ENCODE measurements at regions not wholly inside any gene's neighbourhood (a gene's known extent, or its start where the extent isn't known, plus 50 kb on each side); places are given as distances from the start of the nearest gene placed in this dataset.
A peak's percentile ranks its signal among the peaks of the same experiment; 100 is the strongest.

DNA sequence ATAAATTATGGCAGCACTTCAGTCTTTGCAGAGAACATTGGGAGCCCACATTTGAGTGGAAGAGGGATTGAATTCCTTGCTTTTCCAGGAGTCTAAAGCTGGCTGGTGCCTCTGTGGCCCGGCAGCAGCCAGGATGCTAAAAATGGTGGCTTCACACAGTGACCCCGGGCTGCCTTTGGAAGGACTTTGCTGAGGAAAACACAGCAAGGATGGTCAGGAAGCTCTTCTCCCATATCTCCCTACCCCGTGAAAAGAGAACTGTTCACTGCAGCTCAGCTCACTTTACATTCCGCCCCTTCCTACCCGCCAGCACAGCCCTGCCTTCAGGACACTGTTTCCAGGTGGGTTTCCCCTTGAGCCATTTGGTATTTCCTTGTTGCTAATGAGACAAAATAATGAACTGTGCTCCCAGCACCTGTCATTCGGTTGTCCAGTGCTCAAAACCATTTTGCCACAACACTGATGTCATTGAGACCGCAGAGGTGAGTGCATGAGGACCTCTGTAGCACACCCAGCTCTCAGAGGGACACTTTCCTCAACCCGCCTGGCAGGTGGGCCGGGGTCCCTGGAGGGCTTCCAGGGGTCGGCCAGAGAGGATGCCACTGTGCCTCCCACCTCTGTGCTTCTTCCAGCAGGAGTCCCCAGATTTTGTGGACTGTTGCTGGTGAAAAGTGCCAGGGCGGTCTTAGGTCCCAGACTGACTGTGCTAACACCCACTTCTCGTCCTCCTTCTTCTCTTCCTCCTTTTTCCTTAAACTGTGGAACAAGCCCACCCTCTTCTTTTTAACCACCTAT, 255.7 kb upstream of the PPP2R2D start:
- DNase-seq = peak; percentile 29
- no peaks in the 10 kb centered on the region for H3K36me3 ChIP-seq (replicated peaks; ENCODE audit: control insufficient read depth, insufficient read depth, low read length)
- no peaks in the 10 kb centered on the region for H3K27me3 ChIP-seq (ENCODE audit: control insufficient read depth, insufficient read depth, low read length)
- H3K4me3 ChIP-seq (ENCODE audit: insufficient read depth, low read depth, low read length) = no peak overlapping the region

DNA sequence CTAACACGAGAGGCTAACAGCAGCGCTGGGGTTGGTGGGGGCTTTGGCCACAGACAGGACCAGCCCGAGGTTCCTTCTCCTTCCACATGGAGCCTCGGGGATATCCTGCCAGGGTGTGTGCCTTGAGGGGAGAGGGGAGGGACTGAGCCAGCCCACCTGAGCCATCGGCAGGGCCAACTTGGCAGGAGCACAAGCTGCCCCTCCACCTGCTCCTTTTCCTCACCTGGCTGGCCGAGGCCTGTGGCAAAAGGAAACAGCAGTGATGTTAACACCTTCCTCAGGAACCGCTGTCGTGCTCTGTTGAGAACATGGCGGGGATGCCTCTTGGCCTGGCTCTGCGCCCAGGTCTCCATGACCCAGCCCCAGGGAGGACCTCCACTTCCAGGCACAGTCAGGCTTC, 255.1 kb upstream of the PPP2R2D start:
- H3K27me3 ChIP-seq (ENCODE audit: control insufficient read depth, insufficient read depth, low read length) = no peaks in the 10 kb centered on the region
- peak; percentile 24 for DNase-seq
- no peaks in the 10 kb centered on the region for H3K36me3 ChIP-seq (replicated peaks; ENCODE audit: control insufficient read depth, insufficient read depth, low read length)
- H3K4me3 ChIP-seq (ENCODE audit: insufficient read depth, low read depth, low read length) = no peak overlapping the region

DNA sequence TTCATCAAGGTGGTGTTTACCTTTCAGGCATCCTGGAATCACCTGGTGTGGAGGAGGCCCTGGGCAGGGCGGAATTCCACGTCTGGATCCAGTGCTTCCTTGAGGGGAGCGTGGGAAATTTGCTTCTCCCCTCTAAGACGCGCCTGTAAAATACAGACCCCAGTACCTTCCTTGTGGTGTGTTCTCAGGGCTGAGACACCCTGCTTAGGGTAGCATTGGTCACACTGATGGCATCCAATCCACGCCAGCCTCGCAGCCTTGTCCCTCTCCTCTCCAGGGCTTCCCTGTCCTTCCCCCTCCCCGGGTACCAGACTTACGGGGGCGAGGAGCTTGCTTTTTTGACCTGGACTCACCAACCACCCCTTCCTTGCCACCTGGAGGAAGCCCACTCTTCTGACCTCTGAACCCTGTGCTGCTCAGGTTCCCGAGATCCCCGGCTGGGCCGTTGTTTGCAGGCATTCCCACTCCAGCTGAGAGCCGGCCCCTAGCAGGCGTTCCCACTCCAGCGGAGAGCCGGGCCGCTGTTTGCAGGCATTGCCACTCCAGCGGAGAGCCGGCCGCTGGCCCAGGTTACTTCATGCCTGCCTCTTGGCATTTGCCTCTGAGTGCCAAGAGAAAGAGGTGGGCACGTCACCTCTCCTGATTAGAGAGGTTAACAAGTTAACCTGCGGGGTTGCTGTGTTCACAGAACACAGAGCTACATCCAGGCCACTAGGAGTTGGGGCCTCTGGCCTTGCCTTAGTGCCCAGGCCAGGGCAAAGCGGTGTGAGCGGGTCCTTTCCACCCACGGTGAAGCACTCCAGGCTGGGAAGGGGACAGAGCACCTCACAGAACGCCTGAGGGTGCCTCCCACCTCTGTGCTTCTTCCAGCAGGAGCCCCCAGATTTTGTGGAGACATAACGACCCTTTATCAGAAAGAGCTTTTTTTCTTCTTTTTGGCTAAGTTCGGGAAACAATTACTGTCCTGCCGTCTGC, 254.0 kb upstream of the PPP2R2D start:
- no peaks in the 10 kb centered on the region for H3K27me3 ChIP-seq (ENCODE audit: control insufficient read depth, insufficient read depth, low read length)
- DNase-seq = peak; percentile 63
- H3K4me3 ChIP-seq (ENCODE audit: insufficient read depth, low read depth, low read length) = no peak overlapping the region

DNA sequence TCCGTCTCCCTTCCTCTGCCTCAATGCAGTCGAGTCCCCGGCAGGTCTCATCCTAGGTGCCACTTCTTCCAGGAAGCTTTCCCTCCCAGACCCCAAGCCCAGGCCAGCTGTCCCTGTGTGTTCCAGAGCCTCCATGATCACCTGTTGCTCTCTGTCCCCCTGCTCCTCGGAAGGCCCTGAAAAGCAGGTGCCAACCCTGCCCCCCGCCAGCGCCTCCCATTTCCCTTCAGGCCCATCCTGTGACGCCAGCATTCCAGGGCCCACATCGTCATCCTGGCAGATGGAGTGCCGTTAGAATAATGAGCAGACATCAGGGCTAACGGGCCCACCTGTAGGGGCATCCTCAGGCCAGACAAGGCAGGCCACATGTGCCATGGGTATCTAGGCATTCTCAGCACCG, 253.0 kb upstream of the PPP2R2D start:
- Histone ChIP-seq H3K27me3 (ENCODE audit: control insufficient read depth, insufficient read depth, low read length) (no peaks in the 10 kb centered on the region), H3K4me3 (ENCODE audit: insufficient read depth, low read depth, low read length) (no peak overlapping the region), H3K36me3 (replicated peaks; ENCODE audit: control insufficient read depth, insufficient read depth, low read length) (no peaks in the 10 kb centered on the region)
- peak; percentile 49 for DNase-seq

More for the DNA sequence above, 254.0 kb upstream of the PPP2R2D start:
- H3K36me3 ChIP-seq (replicated peaks; ENCODE audit: control insufficient read depth, insufficient read depth, low read length) = no peaks in the 10 kb centered on the region

DNA sequence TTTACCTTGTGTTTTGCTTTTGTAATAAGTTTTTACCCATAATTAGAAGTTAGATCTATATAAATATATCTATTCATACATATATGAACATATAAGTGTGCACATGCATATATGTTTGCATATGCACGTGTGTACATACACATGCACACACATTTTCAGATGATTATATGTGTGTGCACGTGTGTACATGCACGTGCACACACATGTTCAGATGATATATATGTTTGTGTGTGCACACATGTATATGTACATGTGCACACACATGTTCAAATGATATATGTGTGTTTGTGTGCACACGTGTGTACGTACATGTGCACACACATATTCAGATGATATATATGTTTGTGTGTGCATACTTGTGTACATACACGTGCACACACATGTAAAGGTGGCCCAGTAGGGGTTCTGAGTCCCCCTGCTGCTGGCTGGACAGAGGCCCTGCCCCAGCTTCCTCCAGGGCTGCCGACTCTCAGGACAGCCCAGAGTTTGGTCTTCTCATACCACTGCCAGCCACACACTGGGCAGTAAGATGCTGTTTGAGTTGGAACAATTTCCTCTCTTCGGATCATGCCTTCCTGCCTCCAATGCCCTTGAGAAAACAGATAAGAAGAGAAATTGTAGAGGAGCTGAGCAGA, 252.3 kb upstream of the PPP2R2D start:
- no peak for DNase-seq
- no peaks in the 10 kb centered on the region for H3K36me3 ChIP-seq (replicated peaks; ENCODE audit: control insufficient read depth, insufficient read depth, low read length)
- H3K4me3 ChIP-seq (ENCODE audit: insufficient read depth, low read depth, low read length) = no peak overlapping the region
- no peaks in the 10 kb centered on the region for H3K27me3 ChIP-seq (ENCODE audit: control insufficient read depth, insufficient read depth, low read length)

DNA sequence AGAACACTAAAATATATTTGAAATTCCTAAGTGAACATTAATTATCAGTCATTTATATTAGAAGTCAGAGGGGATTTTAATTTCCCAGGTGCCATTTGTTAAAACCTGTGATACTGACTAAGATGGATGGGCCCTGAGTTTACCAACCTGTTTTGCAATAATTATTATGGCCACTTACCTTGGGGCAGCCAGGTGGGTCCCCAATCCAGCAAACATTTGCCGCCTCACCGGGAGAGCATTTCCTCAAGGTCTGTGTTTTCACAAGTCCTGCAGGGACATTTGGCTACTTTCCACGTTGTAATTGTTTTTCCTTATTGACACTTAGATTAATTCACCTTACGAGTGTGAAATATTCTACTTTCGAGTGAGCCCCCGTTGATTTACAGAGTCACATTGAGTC, 251.2 kb upstream of the PPP2R2D start:
- Histone ChIP-seq H3K36me3 (replicated peaks; ENCODE audit: control insufficient read depth, insufficient read depth, low read length) (no peaks in the 10 kb centered on the region), H3K4me3 (ENCODE audit: insufficient read depth, low read depth, low read length) (no peak overlapping the region), H3K27me3 (ENCODE audit: control insufficient read depth, insufficient read depth, low read length) (no peaks in the 10 kb centered on the region)
- DNase-seq = no peak

DNA sequence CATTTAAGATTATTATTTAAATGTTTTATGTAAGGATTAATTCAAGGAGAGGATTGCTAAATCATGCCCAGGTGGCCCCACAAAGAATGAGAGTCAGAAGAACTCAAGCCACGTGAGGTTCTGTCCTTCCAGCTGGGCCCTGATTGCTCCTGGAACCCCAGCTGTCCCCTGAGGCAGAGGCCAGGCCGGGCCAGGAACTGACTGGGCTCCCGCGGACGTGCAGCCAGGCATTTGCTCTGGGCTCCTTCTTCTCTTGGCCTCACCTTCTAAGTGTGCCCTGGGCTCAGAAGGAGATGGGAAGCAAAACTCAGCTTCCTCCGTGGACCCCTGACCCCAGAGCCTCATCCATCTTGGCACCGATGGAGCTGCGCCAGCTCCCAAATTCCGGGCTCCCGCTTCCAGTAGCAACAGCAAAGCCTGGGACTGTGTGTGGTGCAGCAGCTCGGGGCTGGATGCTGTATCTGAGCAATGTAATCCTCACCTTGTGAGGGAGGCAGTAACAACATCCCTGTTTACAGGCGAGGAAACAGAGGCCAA, 250.6 kb upstream of the PPP2R2D start:
- no peak for DNase-seq
- Histone ChIP-seq H3K27me3 (ENCODE audit: control insufficient read depth, insufficient read depth, low read length) (no peaks in the 10 kb centered on the region), H3K4me3 (ENCODE audit: insufficient read depth, low read depth, low read length) (no peak overlapping the region), H3K36me3 (replicated peaks; ENCODE audit: control insufficient read depth, insufficient read depth, low read length) (no peaks in the 10 kb centered on the region)

DNA sequence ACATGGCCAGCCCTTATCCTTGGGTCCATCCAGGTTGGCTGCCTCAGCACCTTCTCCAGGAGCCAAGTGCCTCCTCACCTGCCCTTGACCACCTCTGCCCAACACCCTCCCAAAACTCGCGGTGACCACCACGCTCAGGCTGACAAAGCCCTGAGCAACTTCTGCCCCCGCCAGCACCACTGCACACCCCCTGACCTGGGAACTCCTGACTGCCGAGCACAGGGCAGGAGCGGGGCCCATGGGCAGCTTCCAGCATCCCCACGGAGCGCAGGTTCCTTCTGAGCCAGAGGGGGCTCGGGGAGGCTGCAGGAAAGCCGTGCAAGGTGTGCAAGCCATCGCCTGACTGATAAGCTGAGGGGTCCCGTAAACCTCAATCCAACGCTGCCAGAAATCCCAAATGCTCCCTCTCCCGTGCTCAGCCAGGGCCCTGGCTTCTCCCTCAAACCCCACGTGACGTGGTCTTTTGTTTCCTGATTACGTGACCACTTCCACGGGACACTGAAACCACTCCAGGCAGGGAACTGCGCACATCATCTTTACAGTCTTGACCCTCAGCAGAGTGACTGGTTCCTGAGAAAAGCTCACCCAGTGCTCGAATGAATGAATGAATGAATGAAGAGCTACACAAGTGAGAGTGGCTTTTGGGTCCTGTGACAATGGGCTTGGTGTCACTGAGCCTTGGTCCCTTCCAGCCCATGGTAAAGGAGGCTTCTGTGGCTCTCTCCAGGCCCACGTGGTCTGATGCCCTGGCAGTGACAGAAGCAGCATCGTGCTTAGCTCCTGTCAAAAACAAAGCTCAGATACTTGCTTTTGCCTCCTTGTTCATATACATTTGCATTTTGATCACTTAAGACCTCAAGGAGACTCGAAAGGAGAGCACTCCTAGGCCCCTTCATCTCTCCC, 249.8 kb upstream of the PPP2R2D start:
- H3K4me3 ChIP-seq (ENCODE audit: insufficient read depth, low read depth, low read length) = no peak overlapping the region; the same call in 1 of the 2 replicates
- DNase-seq = peak; percentile 63

DNA sequence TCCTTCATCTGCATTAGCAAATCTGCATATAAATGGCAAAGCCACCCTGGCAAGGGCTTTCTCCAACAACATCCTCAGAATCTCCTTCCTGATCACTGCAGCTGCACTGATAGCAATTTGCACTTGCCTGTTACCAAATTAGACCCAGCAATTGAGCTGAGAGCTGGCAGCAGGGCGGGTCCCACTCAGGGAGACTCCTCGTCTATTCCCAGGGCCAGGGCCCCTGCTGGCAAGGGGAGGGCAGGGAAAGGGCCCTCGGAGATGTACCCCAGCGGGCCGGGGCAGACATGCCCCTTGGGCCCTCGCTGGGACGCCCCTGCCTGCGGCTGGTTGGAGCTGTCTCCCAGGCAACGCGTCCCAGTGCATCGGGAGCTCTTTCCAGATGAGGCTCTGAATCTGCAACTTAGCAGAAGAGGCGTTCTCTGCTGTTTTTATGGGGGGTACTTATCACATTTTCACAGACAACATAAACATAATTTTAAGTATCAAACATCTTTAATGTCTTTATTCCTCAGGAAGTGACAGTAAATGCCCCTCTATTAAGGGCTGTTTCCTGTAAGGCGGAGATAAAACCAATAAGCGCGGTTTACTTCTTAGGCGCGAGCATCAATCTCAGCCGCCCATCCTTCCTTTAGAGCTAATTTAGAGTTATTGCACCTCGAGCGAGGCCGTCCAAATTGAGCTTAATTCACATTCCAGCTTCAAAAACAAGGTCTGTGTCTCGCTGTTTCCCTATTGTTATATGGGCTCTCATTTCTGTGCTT, 249.0 kb upstream of the PPP2R2D start:
- no peaks in the 10 kb centered on the region for H3K36me3 ChIP-seq (replicated peaks; ENCODE audit: control insufficient read depth, insufficient read depth, low read length)
- H3K4me3 ChIP-seq (ENCODE audit: insufficient read depth, low read depth, low read length) = no peak overlapping the region; the same call in 1 of the 2 replicates
- DNase-seq = peak; percentile 89
- H3K27me3 ChIP-seq (ENCODE audit: control insufficient read depth, insufficient read depth, low read length) = no peaks in the 10 kb centered on the region

More for the DNA sequence above, 249.8 kb upstream of the PPP2R2D start:
- Histone ChIP-seq H3K27me3 (ENCODE audit: control insufficient read depth, insufficient read depth, low read length) (no peaks in the 10 kb centered on the region), H3K36me3 (replicated peaks; ENCODE audit: control insufficient read depth, insufficient read depth, low read length) (no peaks in the 10 kb centered on the region)

DNA sequence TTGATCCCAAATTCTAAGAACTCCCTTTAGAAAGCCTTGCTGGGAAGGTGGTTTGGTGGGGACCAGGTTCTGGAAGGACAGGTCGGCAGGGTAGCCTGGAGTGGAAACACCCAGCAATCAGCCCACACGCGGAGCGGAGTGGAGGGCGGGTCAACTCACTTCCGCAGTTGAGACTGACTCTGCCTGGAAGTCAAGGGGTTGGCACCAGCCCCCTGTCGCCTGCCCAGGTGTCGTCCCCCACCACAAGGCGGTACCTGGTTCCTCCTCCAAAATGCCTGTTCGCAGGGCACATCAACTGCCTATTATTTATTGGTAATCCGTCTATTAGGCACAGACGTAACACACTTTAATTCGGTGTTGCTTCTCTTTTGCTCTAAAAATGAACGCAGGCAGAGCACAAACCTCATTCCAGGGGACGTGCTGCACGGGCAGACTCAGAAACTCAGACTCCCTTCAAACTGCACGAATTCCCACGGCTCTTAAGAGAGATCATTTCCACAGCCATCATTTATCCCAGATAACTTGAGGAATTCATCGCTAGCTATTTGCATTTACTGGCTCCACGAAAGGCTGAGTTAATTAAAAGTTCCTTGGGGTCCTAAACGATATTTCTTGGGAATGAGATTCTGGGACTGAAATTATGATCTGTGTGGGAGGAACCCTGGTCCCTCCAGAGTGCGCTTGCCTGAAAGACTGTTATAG, 248.2 kb upstream of the PPP2R2D start:
- Histone ChIP-seq H3K4me3 (ENCODE audit: insufficient read depth, low read depth, low read length) (no peak overlapping the region), H3K27me3 (ENCODE audit: control insufficient read depth, insufficient read depth, low read length) (no peaks in the 10 kb centered on the region), H3K36me3 (replicated peaks; ENCODE audit: control insufficient read depth, insufficient read depth, low read length) (no peaks in the 10 kb centered on the region)
- DNase-seq = peak; percentile 71

DNA sequence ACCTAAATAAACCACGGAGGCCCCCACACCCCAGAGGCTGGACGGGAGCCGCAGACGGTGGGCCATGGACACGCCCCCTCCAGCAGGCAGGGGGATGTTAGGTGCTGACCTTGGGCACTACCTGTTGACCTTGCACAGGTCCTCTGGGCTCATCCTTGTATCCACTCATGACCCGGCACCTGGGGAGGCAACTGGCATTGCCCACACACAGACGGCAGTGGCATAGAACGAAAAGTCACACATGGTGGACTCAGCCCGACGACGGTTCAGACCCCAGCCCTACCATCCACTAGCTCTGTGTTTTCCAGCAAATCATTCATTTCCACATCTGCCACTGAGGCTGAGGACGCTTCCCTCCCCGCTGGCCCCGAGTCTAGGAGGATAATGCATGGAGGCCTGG, 247.7 kb upstream of the PPP2R2D start:
- H3K4me3 ChIP-seq (ENCODE audit: insufficient read depth, low read depth, low read length) = no peak overlapping the region
- no peaks in the 10 kb centered on the region for H3K36me3 ChIP-seq (replicated peaks; ENCODE audit: control insufficient read depth, insufficient read depth, low read length)
- no peaks in the 10 kb centered on the region for H3K27me3 ChIP-seq (ENCODE audit: control insufficient read depth, insufficient read depth, low read length)
- DNase-seq = no peak

DNA sequence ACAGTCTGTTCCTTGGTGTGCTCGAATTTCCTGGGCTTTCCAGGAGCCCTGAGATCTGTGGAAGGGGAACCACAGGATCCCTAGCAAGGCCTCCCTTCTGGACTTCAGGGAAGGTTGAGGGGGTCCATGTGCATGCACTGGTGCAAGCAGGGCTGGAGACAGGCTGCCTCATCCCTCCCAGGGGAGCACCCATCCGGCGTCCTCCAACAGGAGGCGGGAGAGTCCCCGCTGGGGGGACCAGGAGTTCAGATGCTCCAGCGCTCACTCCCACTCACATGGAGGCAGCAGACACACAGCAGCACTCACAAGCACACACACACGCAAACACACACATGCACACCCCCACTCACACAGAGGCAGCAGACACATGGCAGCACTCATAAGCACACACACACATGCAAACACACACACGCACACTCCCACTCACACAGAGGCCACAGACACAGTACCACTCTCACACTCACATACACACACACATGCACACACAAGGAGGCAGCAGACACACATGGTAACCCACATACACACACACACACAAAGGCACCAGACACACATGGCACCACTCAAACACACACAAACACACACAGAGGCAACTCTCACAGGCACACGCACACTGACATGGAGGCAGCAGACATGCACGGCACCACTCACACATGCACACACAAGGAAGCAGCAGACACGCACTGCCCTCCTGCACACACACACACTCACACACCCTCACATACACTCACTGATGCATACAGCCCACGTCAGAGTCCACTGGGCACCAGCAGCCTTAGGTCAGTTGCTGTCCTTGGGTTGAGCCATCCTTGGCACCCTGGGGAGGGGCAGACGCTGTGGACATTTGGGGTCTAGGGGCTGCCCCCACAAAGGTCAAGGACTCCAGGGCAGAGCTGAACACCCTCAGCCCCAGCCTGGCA, 247.0 kb upstream of the PPP2R2D start:
- H3K36me3 ChIP-seq (replicated peaks; ENCODE audit: control insufficient read depth, insufficient read depth, low read length) = no peaks in the 10 kb centered on the region
- H3K4me3 ChIP-seq (ENCODE audit: insufficient read depth, low read depth, low read length) = no peak overlapping the region
- no peak for DNase-seq
- no peaks in the 10 kb centered on the region for H3K27me3 ChIP-seq (ENCODE audit: control insufficient read depth, insufficient read depth, low read length)
